Testis (tissue), 2 donors: ENCODE measurements at regions not wholly inside any gene's neighbourhood (a gene's known extent, or its start where the extent isn't known, plus 50 kb on each side); places are given as distances from the start of the nearest gene placed in this dataset.

Source experiments
- CTCF ChIP-seq, 3 experiments: fragments of 450-650 bp in 2 of 3; fragments of 200-600 bp in 1 of 3; sonication (generic) in 1 of 3; IDR thresholded peaks; one replicate each; pipeline ENCODE4 v1.5.1; 2016 to 2019; ENCODE audit warnings: antibody characterized with exemption in 3 of 3, mild to moderate bottlenecking in 2 of 3, moderate library complexity in 1 of 3
- POLR2A ChIP-seq: fragments of 450-650 bp; IDR thresholded peaks from one replicate; pipeline ENCODE4 v1.6.1; 2017; ENCODE audit warnings: antibody characterized with exemption, mild to moderate bottlenecking, moderate library complexity

GRCh38 chr9:786405-786804, 55.1 kb upstream of the DMRT1 start:
- TF ChIP-seq CTCF (IDR thresholded peaks at IDR 0.05) (no peak), POLR2A (no peak)
